GM12873 (cell line): ENCODE measurements at regions not wholly inside any gene's neighbourhood (a gene's known extent, or its start where the extent isn't known, plus 50 kb on each side); places are given as distances from the start of the nearest gene placed in this dataset.

Experiments
- TF ChIP-seq, protein P1 (sequence below): IDR thresholded peaks from 2 replicates; pipeline ENCODE4 v1.5.1; 2012; ENCODE audit warnings: low read depth, mild to moderate bottlenecking, moderate library complexity, low read length, control low read depth; ENCODE audit not compliant: insufficient read depth; ENCODE audit errors: missing control alignments

DNA sequence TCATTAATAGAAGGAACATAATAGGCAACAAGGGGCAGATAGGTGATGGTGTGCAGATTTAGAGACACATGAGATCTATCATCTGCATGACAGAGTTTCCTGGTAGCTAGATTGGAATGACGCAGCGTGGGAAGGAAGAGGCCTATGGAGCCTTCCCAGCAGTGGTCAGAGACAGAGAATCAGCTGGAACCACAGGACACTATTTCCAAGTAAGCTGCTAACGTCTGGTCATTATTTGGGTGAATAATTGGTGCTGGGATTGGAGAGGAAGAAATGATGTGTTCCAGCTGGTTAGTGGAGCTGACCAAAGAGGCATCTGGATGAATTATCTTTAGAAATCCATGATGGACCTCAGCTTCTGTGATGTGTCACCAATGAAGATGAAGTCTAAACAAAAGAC is 91.2 kb upstream of the PRR16 start:
- TF ChIP-seq, protein P1, sequence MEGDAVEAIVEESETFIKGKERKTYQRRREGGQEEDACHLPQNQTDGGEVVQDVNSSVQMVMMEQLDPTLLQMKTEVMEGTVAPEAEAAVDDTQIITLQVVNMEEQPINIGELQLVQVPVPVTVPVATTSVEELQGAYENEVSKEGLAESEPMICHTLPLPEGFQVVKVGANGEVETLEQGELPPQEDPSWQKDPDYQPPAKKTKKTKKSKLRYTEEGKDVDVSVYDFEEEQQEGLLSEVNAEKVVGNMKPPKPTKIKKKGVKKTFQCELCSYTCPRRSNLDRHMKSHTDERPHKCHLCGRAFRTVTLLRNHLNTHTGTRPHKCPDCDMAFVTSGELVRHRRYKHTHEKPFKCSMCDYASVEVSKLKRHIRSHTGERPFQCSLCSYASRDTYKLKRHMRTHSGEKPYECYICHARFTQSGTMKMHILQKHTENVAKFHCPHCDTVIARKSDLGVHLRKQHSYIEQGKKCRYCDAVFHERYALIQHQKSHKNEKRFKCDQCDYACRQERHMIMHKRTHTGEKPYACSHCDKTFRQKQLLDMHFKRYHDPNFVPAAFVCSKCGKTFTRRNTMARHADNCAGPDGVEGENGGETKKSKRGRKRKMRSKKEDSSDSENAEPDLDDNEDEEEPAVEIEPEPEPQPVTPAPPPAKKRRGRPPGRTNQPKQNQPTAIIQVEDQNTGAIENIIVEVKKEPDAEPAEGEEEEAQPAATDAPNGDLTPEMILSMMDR = no peak

GRCh38 chr5:120375248-120375647 is 88.9 kb upstream of the PRR16 start:
- TF ChIP-seq, protein P1 = no peak

DNA sequence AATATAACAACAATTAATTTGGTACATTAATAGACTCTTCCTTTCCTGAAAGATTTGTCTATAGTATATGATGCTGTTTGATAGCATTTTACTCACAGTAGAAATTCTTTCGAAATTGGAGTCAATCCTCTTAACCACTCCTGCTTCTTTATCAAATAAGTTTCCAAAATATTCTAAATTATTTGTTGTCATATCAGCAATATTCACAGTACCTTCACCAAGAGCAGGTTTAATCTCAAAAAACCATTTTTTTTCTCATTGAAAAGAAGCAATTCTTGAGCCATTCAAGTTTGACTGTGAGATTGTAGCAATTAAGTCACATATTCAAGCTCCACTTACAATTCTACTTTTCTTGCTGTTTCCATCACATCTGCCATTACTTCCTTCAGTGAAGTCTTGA is 83.5 kb upstream of the PRR16 start:
- TF ChIP-seq, protein P1 = no peak

GRCh38 chr5:120382833-120383232 is 81.3 kb upstream of the PRR16 start:
- TF ChIP-seq, protein P1 = no peak

- TF ChIP-seq, protein P1 = no peak
Observed at GRCh38 chr5:120386981-120387380, 77.1 kb upstream of the PRR16 start.

DNA sequence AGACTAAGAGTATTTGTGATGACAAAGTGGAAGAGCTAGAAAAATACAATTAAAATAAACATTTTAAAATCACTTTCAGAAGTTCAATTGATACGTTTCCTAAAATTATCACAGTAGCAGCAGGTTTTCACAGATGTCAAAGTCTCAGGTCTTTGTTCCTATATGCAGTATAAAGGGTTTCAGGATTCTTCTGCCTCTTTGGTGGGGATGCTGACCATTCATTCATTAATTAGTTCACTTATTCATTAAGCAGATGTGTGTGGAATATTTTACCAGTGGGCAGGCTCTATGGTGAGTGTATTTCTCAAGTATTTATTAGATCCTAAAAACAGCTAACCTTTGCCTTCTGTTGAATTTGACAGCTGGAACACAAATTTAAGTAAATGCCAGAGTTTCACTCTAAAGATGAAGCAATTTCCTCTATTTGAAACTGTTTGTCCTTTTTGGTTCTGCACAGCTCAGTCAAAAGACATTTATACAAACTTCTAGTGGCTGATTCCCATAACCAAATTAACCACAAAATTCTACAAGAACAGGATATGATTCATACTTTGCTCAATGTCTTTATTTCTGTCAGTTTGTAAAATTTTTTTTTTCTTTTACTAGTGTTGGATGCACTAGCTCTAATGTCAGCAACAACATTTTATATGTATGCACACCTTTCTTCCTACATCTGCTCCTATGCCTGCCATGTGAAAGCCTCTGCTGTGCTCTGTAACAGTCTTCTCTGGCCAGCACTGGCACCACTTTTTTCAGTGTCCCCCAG is 75.9 kb upstream of the PRR16 start:
- TF ChIP-seq, protein P1 = no peak

- TF ChIP-seq, protein P1 = no peak
Observed at GRCh38 chr5:120394259-120394658, 69.8 kb upstream of the PRR16 start.
